ENCODE measurements at regions not wholly inside any gene's neighbourhood (a gene's known extent, or its start where the extent isn't known, plus 50 kb on each side); places are given as distances from the start of the nearest gene placed in this dataset.

DNA sequence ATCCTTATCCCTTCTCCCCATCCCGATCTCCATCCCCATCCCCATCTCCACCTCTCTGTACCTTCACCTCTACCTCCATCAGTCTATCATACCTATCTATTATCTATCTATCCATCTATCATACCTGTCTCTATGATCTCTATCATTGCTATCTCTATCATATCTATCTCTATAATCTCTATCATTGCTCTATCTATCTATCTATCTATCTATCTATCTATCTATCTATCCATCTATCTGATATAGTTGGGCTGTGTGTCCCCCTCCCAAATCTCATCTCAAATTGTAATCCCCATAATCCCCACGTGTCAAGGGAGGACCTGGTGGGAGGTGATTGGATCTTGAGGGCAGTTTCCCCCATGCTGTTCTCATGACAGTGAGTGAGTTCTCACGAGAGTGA, 97.9 kb upstream of the PAXBP1 start:
- TF ChIP-seq, protein P1, sequence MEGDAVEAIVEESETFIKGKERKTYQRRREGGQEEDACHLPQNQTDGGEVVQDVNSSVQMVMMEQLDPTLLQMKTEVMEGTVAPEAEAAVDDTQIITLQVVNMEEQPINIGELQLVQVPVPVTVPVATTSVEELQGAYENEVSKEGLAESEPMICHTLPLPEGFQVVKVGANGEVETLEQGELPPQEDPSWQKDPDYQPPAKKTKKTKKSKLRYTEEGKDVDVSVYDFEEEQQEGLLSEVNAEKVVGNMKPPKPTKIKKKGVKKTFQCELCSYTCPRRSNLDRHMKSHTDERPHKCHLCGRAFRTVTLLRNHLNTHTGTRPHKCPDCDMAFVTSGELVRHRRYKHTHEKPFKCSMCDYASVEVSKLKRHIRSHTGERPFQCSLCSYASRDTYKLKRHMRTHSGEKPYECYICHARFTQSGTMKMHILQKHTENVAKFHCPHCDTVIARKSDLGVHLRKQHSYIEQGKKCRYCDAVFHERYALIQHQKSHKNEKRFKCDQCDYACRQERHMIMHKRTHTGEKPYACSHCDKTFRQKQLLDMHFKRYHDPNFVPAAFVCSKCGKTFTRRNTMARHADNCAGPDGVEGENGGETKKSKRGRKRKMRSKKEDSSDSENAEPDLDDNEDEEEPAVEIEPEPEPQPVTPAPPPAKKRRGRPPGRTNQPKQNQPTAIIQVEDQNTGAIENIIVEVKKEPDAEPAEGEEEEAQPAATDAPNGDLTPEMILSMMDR (IDR thresholded peaks at IDR 0.05; ENCODE audit: low read depth, low read length, missing input control) = no peak
- no peak for TF ChIP-seq TAF1 (conservative IDR thresholded peaks at IDR 0.05)
- no peak for TF ChIP-seq GABPA (IDR thresholded peaks at IDR 0.05 in 1 of 2, conservative IDR thresholded peaks at IDR 0.05 in 1 of 2)
- TF ChIP-seq RAD21 (IDR thresholded peaks at IDR 0.05) = no peak
- TF ChIP-seq REST (IDR thresholded peaks at IDR 0.05) = no peak
- no peak for TF ChIP-seq RXRA (IDR thresholded peaks at IDR 0.05)
- no peak for TF ChIP-seq MAX (IDR thresholded peaks at IDR 0.05)
- no peak for TF ChIP-seq ATF3 (IDR thresholded peaks at IDR 0.05)
- TF ChIP-seq, protein P2, sequence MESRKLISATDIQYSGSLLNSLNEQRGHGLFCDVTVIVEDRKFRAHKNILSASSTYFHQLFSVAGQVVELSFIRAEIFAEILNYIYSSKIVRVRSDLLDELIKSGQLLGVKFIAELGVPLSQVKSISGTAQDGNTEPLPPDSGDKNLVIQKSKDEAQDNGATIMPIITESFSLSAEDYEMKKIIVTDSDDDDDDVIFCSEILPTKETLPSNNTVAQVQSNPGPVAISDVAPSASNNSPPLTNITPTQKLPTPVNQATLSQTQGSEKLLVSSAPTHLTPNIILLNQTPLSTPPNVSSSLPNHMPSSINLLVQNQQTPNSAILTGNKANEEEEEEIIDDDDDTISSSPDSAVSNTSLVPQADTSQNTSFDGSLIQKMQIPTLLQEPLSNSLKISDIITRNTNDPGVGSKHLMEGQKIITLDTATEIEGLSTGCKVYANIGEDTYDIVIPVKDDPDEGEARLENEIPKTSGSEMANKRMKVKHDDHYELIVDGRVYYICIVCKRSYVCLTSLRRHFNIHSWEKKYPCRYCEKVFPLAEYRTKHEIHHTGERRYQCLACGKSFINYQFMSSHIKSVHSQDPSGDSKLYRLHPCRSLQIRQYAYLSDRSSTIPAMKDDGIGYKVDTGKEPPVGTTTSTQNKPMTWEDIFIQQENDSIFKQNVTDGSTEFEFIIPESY (IDR thresholded peaks at IDR 0.05) = no peak
- no peak for TF ChIP-seq HNF4G (IDR thresholded peaks at IDR 0.05)
- TF ChIP-seq JUND (IDR thresholded peaks at IDR 0.05) = no peak
- no peak for TF ChIP-seq FOXA1 (IDR thresholded peaks at IDR 0.05)
- TF ChIP-seq SP1 (IDR thresholded peaks at IDR 0.05) = no peak
